H9 (cell line): ENCODE measurements at regions not wholly inside any gene's neighbourhood (a gene's known extent, or its start where the extent isn't known, plus 50 kb on each side); places are given as distances from the start of the nearest gene placed in this dataset.

Source experiments
- DNase-seq: peaks from one replicate; pipeline ENCODE4 v3.0.0-alpha.2; 2017
- H2AFZ ChIP-seq: one replicate; pipeline ENCODE4 v1.6.1; 2013; ENCODE audit warnings: mild to moderate bottlenecking, low read length, control low read depth, moderate library complexity
- H2AK5ac ChIP-seq: 2 replicates; pipeline ENCODE4 v1.6.1; 2013; ENCODE audit warnings: low read length, control low read depth, mixed read lengths; ENCODE audit not compliant: insufficient read length
- H2BK120ac ChIP-seq: one replicate; pipeline ENCODE4 v1.6.1; 2013; ENCODE audit warnings: low read depth, mild to moderate bottlenecking, low read length, control low read depth, inconsistent platforms; ENCODE audit not compliant: poor library complexity, severe bottlenecking
- H2BK12ac ChIP-seq: 2 replicates; pipeline ENCODE4 v1.6.1; 2013; ENCODE audit warnings: low read length, control low read depth, mixed read lengths, low read depth; ENCODE audit not compliant: insufficient read length
- H2BK15ac ChIP-seq: 2 replicates; pipeline ENCODE4 v1.6.1; 2013; ENCODE audit warnings: low read depth, low read length, control low read depth
- H2BK20ac ChIP-seq: one replicate; pipeline ENCODE4 v1.6.1; 2013; ENCODE audit warnings: low read depth, mild to moderate bottlenecking, low read length, control low read depth, inconsistent platforms; ENCODE audit not compliant: poor library complexity, severe bottlenecking
- H2BK5ac ChIP-seq: 2 replicates; pipeline ENCODE4 v1.6.1; 2013; ENCODE audit warnings: low read length, control low read depth, mixed read lengths; ENCODE audit not compliant: insufficient read length
- H3K14ac ChIP-seq: 2 replicates; pipeline ENCODE4 v1.6.1; 2013; ENCODE audit warnings: low read length, control low read depth; ENCODE audit not compliant: insufficient read depth
- H3K18ac ChIP-seq: 2 replicates; pipeline ENCODE4 v1.6.1; 2013; ENCODE audit warnings: low read depth, mild to moderate bottlenecking, mixed read lengths, low read length, control low read depth; ENCODE audit not compliant: insufficient read length
- H3K23ac ChIP-seq: 2 replicates; pipeline ENCODE4 v1.6.1; 2013; ENCODE audit warnings: low read length, control low read depth, mixed read lengths, low read depth; ENCODE audit not compliant: insufficient read length
- H3K23me2 ChIP-seq: 2 replicates; pipeline ENCODE4 v1.6.1; 2013; ENCODE audit warnings: low read depth, mild to moderate bottlenecking, mixed read lengths, low read length, control low read depth; ENCODE audit not compliant: insufficient read length, poor library complexity, severe bottlenecking
- H3K27ac ChIP-seq: 2 replicates; pipeline ENCODE4 v1.5.1; 2013; ENCODE audit warnings: low read length, control low read depth, mixed read lengths, low read depth; ENCODE audit not compliant: insufficient read length
- H3K27me3 ChIP-seq: 2 replicates; pipeline ENCODE4 v1.6.1; 2013; ENCODE audit warnings: low read length, control low read depth, inconsistent platforms; ENCODE audit not compliant: insufficient read depth
- H3K4ac ChIP-seq: 2 replicates; pipeline ENCODE4 v1.6.1; 2013; ENCODE audit warnings: low read depth, mild to moderate bottlenecking, control low read depth, inconsistent platforms, low read length, moderate library complexity
- H3K4me1 ChIP-seq: 2 replicates; pipeline ENCODE4 v1.6.1; 2013; ENCODE audit warnings: low read length, control low read depth, inconsistent platforms; ENCODE audit not compliant: insufficient read depth
- H3K4me2 ChIP-seq: 2 replicates; pipeline ENCODE4 v1.6.1; 2013; ENCODE audit warnings: low read length, control low read depth, mixed read lengths; ENCODE audit not compliant: insufficient read length, insufficient read depth
- H3K56ac ChIP-seq: 2 replicates; pipeline ENCODE4 v1.6.1; 2013; ENCODE audit warnings: low read depth, mild to moderate bottlenecking, mixed read lengths, low read length, control low read depth; ENCODE audit not compliant: insufficient read length
- H3K79me1 ChIP-seq: 2 replicates; pipeline ENCODE4 v1.6.1; 2013; ENCODE audit warnings: low read depth, mild to moderate bottlenecking, moderate library complexity, low read length, control low read depth, inconsistent platforms; ENCODE audit not compliant: insufficient read depth, poor library complexity, severe bottlenecking
- H3K79me2 ChIP-seq: 2 replicates; pipeline ENCODE4 v1.6.1; 2013; ENCODE audit warnings: low read length, control low read depth, inconsistent platforms; ENCODE audit not compliant: insufficient read depth
- H3K9ac ChIP-seq: 2 replicates; pipeline ENCODE4 v1.6.1; 2013; ENCODE audit warnings: low read length, control low read depth, mixed read lengths; ENCODE audit not compliant: insufficient read length; ENCODE audit errors: extremely low read depth
- H3K9me3 ChIP-seq: one replicate; pipeline ENCODE4 v1.6.1; 2013; ENCODE audit warnings: low read depth, low read length, inconsistent platforms; ENCODE audit not compliant: control insufficient read depth
- H3T11ph ChIP-seq: one replicate; pipeline ENCODE4 v1.6.1; 2013; ENCODE audit warnings: mild to moderate bottlenecking, low read length, control low read depth, inconsistent platforms
- H4K20me1 ChIP-seq: one replicate; pipeline ENCODE4 v1.6.1; 2013; ENCODE audit not compliant: control insufficient read depth, insufficient read length, insufficient read depth
- H4K5ac ChIP-seq: 2 replicates; pipeline ENCODE4 v1.6.1; 2013; ENCODE audit warnings: low read depth, mild to moderate bottlenecking, mixed read lengths, low read length, control low read depth; ENCODE audit not compliant: insufficient read length
- H4K8ac ChIP-seq: replicated peaks from 2 replicates; pipeline ENCODE4 v1.6.1; 2013; ENCODE audit warnings: low read length, control low read depth, mixed read lengths, low read depth; ENCODE audit not compliant: insufficient read length
- H4K91ac ChIP-seq: 2 replicates; pipeline ENCODE4 v1.6.1; 2013; ENCODE audit warnings: low read depth, mild to moderate bottlenecking, moderate library complexity, mixed read lengths, low read length, control low read depth; ENCODE audit not compliant: insufficient read length
- H3K27ac Mint-ChIP-seq, 3 experiments: 2 replicates in 2 of 3; 3 replicates in 1 of 3; pipeline ENCODE4 v1.8.0; 2020 to 2021; ENCODE audit warnings: mixed read lengths in 3 of 3, mild to moderate bottlenecking in 1 of 3, moderate library complexity in 1 of 3
- H3K27me3 Mint-ChIP-seq: 2 replicates; pipeline ENCODE4 v1.8.0; 2021; ENCODE audit warnings: low read depth, mild to moderate bottlenecking, moderate library complexity, mixed read lengths
- H3K36me3 Mint-ChIP-seq, 3 experiments: 2 replicates in 2 of 3; 3 replicates in 1 of 3; pipeline ENCODE4 v1.8.0; 2020 to 2021; ENCODE audit warnings: low read depth in 3 of 3, mixed read lengths in 3 of 3; ENCODE audit not compliant: insufficient read depth in 1 of 3
- H3K4me1 Mint-ChIP-seq, 2 experiments: 2 replicates each; pipeline ENCODE4 v1.8.0; 2020; ENCODE audit warnings: mixed read lengths in 2 of 2
- H3K4me3 Mint-ChIP-seq, 2 experiments: 2 replicates in 1 of 2; 3 replicates in 1 of 2; pipeline ENCODE4 v1.8.0; 2020 to 2021; ENCODE audit warnings: mild to moderate bottlenecking in 2 of 2, mixed read lengths in 2 of 2, moderate library complexity in 1 of 2
- H3K9me3 Mint-ChIP-seq, 2 experiments: 2 replicates in 1 of 2; 3 replicates in 1 of 2; pipeline ENCODE4 v1.8.0; 2020; ENCODE audit warnings: mild to moderate bottlenecking in 2 of 2, mixed read lengths in 2 of 2, moderate library complexity in 1 of 2
- CTCF ChIP-seq: fragments of 200-600 bp; sonication (generic); conservative IDR thresholded peaks from 3 replicates; pipeline ENCODE4 v1.8.0; 2021; ENCODE audit warnings: antibody characterized with exemption, mild to moderate bottlenecking
- WGBS: extraction: QIAGEN DNeasy Blood & Tissue Kit; methylation state at CpG from one replicate; pipeline ENCODE4 v1.1.7; 2013; ENCODE audit warnings: missing lambda C conversion rate, low lambda C conversion rate, mixed read lengths; ENCODE audit not compliant: insufficient read length; ENCODE audit errors: extremely low coverage; 5-methylcytosine and 5-hydroxymethylcytosine counted together

- no peak overlapping the region for H3K27ac Mint-ChIP-seq
- Histone ChIP-seq H3K14ac (no peak overlapping the region), H3K79me2 (no peaks in the 10 kb centered on the region), H3K9me3 (no peaks in the 10 kb centered on the region), H2BK15ac (no peak overlapping the region), H3K4me1 (no peaks in the 10 kb centered on the region), H2BK5ac (no peak overlapping the region), H3K23me2 (no peaks in the 10 kb centered on the region), H3K23ac (no peak overlapping the region), H3K79me1 (no peaks in the 10 kb centered on the region), H2BK12ac (no peak overlapping the region), H4K91ac (no peak overlapping the region), H4K8ac (no peak overlapping the region), H3K56ac (no peak overlapping the region), H2BK20ac (no peak overlapping the region), H3K27ac (no peak overlapping the region), H4K5ac (no peak overlapping the region), H3K4me2 (no peak overlapping the region), H3K18ac (no peak overlapping the region), H3K27me3 (no peaks in the 10 kb centered on the region), H4K20me1 (no peaks in the 10 kb centered on the region), H2AFZ (no peak overlapping the region), H2AK5ac (no peak overlapping the region), H3K9ac (no peak overlapping the region), H2BK120ac (no peak overlapping the region), H3T11ph (no peak overlapping the region), H3K4ac (no peak overlapping the region)
- H3K27me3 Mint-ChIP-seq, result peaks cover 3% of the 10 kb centered on the region; the same call in 1 of the 2 replicates
- peaks cover 0 to 6% (median 3%) of the 10 kb centered on the region in 3 experiments; a peak in 4 of 7 replicates for H3K36me3 Mint-ChIP-seq
- no peak for DNase-seq
- TF ChIP-seq CTCF, result no peak
- H3K4me3 Mint-ChIP-seq, result no peak overlapping the region
- H3K4me1 Mint-ChIP-seq, result no peaks in the 10 kb centered on the region; a peak in 1 of 4 replicates
- peaks cover 3 to 5% of the 10 kb centered on the region in 2 experiments for H3K9me3 Mint-ChIP-seq
- WGBS, result no CpG with 5 or more reads among the region's 5 CpGs
These were observed 560.1 kb upstream of the TBX3 start for GRCh38 chr12:115243933-115244628.
